SK-N-SH (cell line): ENCODE measurements at regions not wholly inside any gene's neighbourhood (a gene's known extent, or its start where the extent isn't known, plus 50 kb on each side); places are given as distances from the start of the nearest gene placed in this dataset.
A peak's percentile ranks its signal among the peaks of the same experiment; 100 is the strongest.

Source experiments
- CTCF ChIA-PET: fragments of 300-600, 350-600 bp; formaldehyde crosslinking; extraction: SDS; loops from one replicate; lab custom pipeline; 2021; lab: Yijun Ruan, JAX
- POLR2A ChIA-PET: fragments of 350-600 bp; sonication (Branson Sonifier 250); formaldehyde crosslinking; extraction: SDS; loops from one replicate; lab custom pipeline; 2020; ENCODE audit warnings: antibody characterized with exemption, inconsistent platforms; lab: Yijun Ruan, JAX
- DNase-seq: peaks from one replicate; pipeline ENCODE4 v3.0.0; 2012
- H2AFZ ChIP-seq: fragments of 200-600 bp; sonication (generic); 2 replicates; pipeline ENCODE4 v1.8.1; 2016; ENCODE audit warnings: antibody characterized with exemption, mild to moderate bottlenecking, low read depth
- H3F3A ChIP-seq: fragments of 200-600 bp; sonication (generic); replicated peaks from 2 replicates; pipeline ENCODE3; 2016; ENCODE audit warnings: antibody characterized with exemption, mild to moderate bottlenecking; ENCODE audit not compliant: insufficient read depth
- H3K27ac ChIP-seq, 2 experiments: fragments of 200-500 bp in 1 of 2; fragments of 200-600 bp in 1 of 2; sonication (Bioruptor generic) in 1 of 2; sonication (generic), shearing (Covaris generic) in 1 of 2; 2 replicates each; pipeline versions ENCODE4 v1.5.1 to v1.6.1; 2014 to 2016; ENCODE audit warnings: low read depth in 2 of 2, inconsistent platforms in 1 of 2, low read length in 1 of 2, mild to moderate bottlenecking in 1 of 2, mixed read lengths in 1 of 2
- H3K27me3 ChIP-seq: fragments of 200-600 bp; sonication (generic), shearing (Covaris generic); 2 replicates; pipeline ENCODE4 v1.6.1; 2016; ENCODE audit warnings: mixed run types; ENCODE audit not compliant: insufficient read depth
- H3K36me3 ChIP-seq, 2 experiments: fragments of 200-500 bp in 1 of 2; fragments of 200-600 bp in 1 of 2; sonication (Bioruptor generic) in 1 of 2; sonication (generic) in 1 of 2; replicated peaks in 1 of 2; 2 replicates each; pipeline versions ENCODE3 to v1.5.1; 2014 to 2016; ENCODE audit warnings: low read length in 1 of 2, mild to moderate bottlenecking in 1 of 2; ENCODE audit not compliant: insufficient read depth in 2 of 2, control insufficient read depth in 1 of 2
- H3K4me1 ChIP-seq, 2 experiments: fragments of 200-500 bp in 1 of 2; fragments of 200-600 bp in 1 of 2; sonication (Bioruptor generic) in 1 of 2; sonication (generic), shearing (Covaris generic) in 1 of 2; 2 replicates each; pipeline versions ENCODE4 v1.5.1 to v1.6.1; 2014 to 2016; ENCODE audit warnings: low read depth in 1 of 2, low read length in 1 of 2, mixed run types in 1 of 2; ENCODE audit not compliant: insufficient read depth in 2 of 2, control insufficient read depth in 1 of 2
- H3K4me2 ChIP-seq: fragments of 200-600 bp; sonication (generic), shearing (Covaris generic); 2 replicates; pipeline ENCODE4 v1.6.1; 2017; ENCODE audit warnings: mixed run types
- H3K4me3 ChIP-seq, 2 experiments: fragments of 200-500 bp in 1 of 2; fragments of 200-600 bp in 1 of 2; sonication (Bioruptor generic) in 1 of 2; sonication (generic), shearing (Covaris generic) in 1 of 2; 2 replicates each; pipeline versions ENCODE4 v1.5.1 to v1.8.1; 2014 to 2016; ENCODE audit warnings: low read depth in 2 of 2, inconsistent platforms in 1 of 2, low read length in 1 of 2, mild to moderate bottlenecking in 1 of 2, mixed read lengths in 1 of 2, moderate library complexity in 1 of 2
- H3K79me2 ChIP-seq: fragments of 200-600 bp; sonication (generic); 2 replicates; pipeline ENCODE4 v1.8.1; 2017; ENCODE audit warnings: mild to moderate bottlenecking; ENCODE audit not compliant: insufficient read depth
- H3K9ac ChIP-seq: fragments of 200-600 bp; sonication (generic); 2 replicates; pipeline ENCODE4 v1.6.1; 2017; ENCODE audit warnings: mixed run types
- H3K9me2 ChIP-seq: fragments of 200-600 bp; sonication (generic); 2 replicates; pipeline ENCODE4 v1.6.1; 2017; ENCODE audit warnings: mixed run types
- H3K9me3 ChIP-seq: fragments of 200-600 bp; sonication (generic); 2 replicates; pipeline ENCODE4 v1.6.1; 2017; ENCODE audit warnings: mixed run types, mild to moderate bottlenecking, moderate library complexity
- H4K20me1 ChIP-seq: fragments of 200-600 bp; sonication (generic); 2 replicates; pipeline ENCODE4 v1.6.1; 2017; ENCODE audit warnings: mild to moderate bottlenecking, mixed run types; ENCODE audit not compliant: insufficient read depth
- EP300 ChIP-seq, 2 experiments: IDR thresholded peaks; 2 replicates each; pipeline versions ENCODE4 v1.4.0 to v1.6.1; 2012; ENCODE audit warnings: borderline replicate concordance in 1 of 2, low read depth in 1 of 2, low read length in 1 of 2
- GABPA ChIP-seq: IDR thresholded peaks from 2 replicates; pipeline ENCODE4 v1.4.0; 2012; ENCODE audit warnings: low read depth, mild to moderate bottlenecking
- GATA2 ChIP-seq: sonication (generic); formaldehyde crosslinking; IDR thresholded peaks from 2 replicates; pipeline ENCODE4 v1.5.0; 2020; ENCODE audit warnings: mild to moderate bottlenecking, missing genetic modification reagents
- JUND ChIP-seq: IDR thresholded peaks from 2 replicates; pipeline ENCODE4 v1.4.0; 2012
- NFIC ChIP-seq: IDR thresholded peaks from 2 replicates; pipeline ENCODE4 v1.4.0; 2012; ENCODE audit warnings: borderline replicate concordance
- NRF1 ChIP-seq: IDR thresholded peaks from 2 replicates; pipeline ENCODE4 v1.6.1; 2012; ENCODE audit warnings: low read depth, mild to moderate bottlenecking, low read length
- POLR2AphosphoS5 ChIP-seq: IDR thresholded peaks from 2 replicates; pipeline ENCODE4 v1.6.1; 2012; ENCODE audit warnings: low read depth, low read length
- RAD21 ChIP-seq: IDR thresholded peaks from 2 replicates; pipeline ENCODE4 v1.6.1; 2012; ENCODE audit warnings: mild to moderate bottlenecking, low read length
- TEAD4 ChIP-seq: IDR thresholded peaks from 2 replicates; pipeline ENCODE4 v1.4.0; 2012; ENCODE audit warnings: mild to moderate bottlenecking, borderline replicate concordance; ENCODE audit not compliant: insufficient read depth
- WGBS: methylation state at CpG from one replicate; pipeline ENCODE4 v1.1.6; 2017; ENCODE audit warnings: low lambda C conversion rate; 5-methylcytosine and 5-hydroxymethylcytosine counted together
- TF ChIP-seq, protein P1 (sequence below): fragments of 150-350 bp; IDR thresholded peaks from 2 replicates; pipeline ENCODE4 v1.6.1; 2016; ENCODE audit warnings: mild to moderate bottlenecking, low read depth, low read length
- TF ChIP-seq, protein P2 (sequence below): fragments of 200-600 bp; sonication (generic); IDR thresholded peaks from 2 replicates; pipeline ENCODE4 v1.6.1; 2017; ENCODE audit warnings: antibody characterized with exemption, mild to moderate bottlenecking, moderate library complexity
- TF ChIP-seq, protein P3 (sequence below): IDR thresholded peaks from 2 replicates; pipeline ENCODE4 v1.4.0; 2012; ENCODE audit warnings: low read depth
- TF ChIP-seq, protein P4 (sequence below): IDR thresholded peaks from 2 replicates; pipeline ENCODE4 v1.4.0; 2012; ENCODE audit warnings: low read depth, borderline replicate concordance

DNA sequence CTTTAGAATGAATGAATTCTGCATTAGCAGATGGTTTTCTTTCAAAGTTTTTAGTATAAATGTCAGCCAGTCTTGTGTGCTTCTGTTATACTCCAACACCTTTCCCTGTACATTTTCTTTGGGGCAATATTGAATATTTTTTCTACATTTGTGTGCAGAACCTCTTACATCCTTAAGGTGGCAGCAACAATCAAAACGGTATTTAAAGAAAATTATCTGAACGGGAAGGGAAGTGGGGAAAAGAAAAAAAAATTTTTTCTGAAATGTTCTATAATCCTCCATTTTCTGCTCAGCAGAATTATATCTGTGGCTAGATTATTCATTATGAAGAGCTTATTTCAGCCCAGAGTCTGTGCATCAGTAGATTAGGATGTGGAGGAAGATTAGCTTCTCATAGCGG is 347.3 kb upstream of the RAG2 start:
- no peaks in the 10 kb centered on the region for H3F3A ChIP-seq
- H3K9me2 ChIP-seq = no peaks in the 10 kb centered on the region
- H3K9me3 ChIP-seq = no peaks in the 10 kb centered on the region
- H2AFZ ChIP-seq = no peak overlapping the region
- CTCF ChIA-PET = interaction anchor here (0.5 to 1.7 kb wide), 17 partner anchors 8 to 1846 kb away, joined by 3 to 8 read pairs (median 3); no protein-coding TSS in a partner anchor
- H3K27ac ChIP-seq = no peak overlapping the region
- H3K4me3 ChIP-seq = no peak overlapping the region; a peak in 1 of 4 replicates
- H3K36me3 ChIP-seq = no peaks in the 10 kb centered on the region
- TF ChIP-seq, protein P1, sequence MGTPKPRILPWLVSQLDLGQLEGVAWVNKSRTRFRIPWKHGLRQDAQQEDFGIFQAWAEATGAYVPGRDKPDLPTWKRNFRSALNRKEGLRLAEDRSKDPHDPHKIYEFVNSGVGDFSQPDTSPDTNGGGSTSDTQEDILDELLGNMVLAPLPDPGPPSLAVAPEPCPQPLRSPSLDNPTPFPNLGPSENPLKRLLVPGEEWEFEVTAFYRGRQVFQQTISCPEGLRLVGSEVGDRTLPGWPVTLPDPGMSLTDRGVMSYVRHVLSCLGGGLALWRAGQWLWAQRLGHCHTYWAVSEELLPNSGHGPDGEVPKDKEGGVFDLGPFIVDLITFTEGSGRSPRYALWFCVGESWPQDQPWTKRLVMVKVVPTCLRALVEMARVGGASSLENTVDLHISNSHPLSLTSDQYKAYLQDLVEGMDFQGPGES = no peak
- TF ChIP-seq GABPA (no peak), RAD21 (peak; percentile 66), NFIC (no peak), EP300 (IDR thresholded peaks at IDR 0.05; ENCODE audit: borderline replicate concordance in 1 of 2, low read depth in 1 of 2, low read length in 1 of 2) (no peak), TEAD4 (no peak)
- TF ChIP-seq, protein P2, sequence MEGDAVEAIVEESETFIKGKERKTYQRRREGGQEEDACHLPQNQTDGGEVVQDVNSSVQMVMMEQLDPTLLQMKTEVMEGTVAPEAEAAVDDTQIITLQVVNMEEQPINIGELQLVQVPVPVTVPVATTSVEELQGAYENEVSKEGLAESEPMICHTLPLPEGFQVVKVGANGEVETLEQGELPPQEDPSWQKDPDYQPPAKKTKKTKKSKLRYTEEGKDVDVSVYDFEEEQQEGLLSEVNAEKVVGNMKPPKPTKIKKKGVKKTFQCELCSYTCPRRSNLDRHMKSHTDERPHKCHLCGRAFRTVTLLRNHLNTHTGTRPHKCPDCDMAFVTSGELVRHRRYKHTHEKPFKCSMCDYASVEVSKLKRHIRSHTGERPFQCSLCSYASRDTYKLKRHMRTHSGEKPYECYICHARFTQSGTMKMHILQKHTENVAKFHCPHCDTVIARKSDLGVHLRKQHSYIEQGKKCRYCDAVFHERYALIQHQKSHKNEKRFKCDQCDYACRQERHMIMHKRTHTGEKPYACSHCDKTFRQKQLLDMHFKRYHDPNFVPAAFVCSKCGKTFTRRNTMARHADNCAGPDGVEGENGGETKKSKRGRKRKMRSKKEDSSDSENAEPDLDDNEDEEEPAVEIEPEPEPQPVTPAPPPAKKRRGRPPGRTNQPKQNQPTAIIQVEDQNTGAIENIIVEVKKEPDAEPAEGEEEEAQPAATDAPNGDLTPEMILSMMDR = peak; percentile 61
- POLR2A ChIA-PET = no interaction called here
- no peaks in the 10 kb centered on the region for H3K79me2 ChIP-seq
- H3K4me1 ChIP-seq = peaks cover 13 to 41% of the 10 kb centered on the region in 2 experiments; a peak in 3 of 4 replicates
- peak; percentile 19 for DNase-seq
- WGBS = 41% methylated on average over 3 of the region's 3 CpGs
- no peak overlapping the region for H3K4me2 ChIP-seq
- no peaks in the 10 kb centered on the region for H3K27me3 ChIP-seq
- no peaks in the 10 kb centered on the region for H4K20me1 ChIP-seq
- H3K9ac ChIP-seq = no peak overlapping the region

DNA sequence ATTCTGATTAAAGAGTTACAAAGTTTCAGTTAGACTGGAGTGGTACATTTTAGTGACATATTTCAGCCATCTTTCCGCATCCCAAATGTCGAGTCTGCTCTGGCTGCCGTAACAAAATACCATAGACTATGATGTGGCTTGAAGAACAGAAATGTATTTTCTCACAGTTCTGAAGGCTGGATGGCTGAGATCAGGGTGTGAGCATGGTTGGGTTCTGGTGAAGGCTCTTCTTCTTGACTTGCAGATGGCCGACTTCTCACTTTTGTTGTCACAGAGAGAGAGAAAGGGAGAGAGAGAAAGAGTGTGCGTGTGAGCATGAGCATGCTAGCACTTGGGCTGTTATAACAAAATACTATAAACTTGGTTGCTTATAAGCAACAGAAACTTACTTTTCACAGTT is 335.4 kb upstream of the RAG2 start:
- Histone ChIP-seq H2AFZ (no peak overlapping the region), H3K4me3 (no peak overlapping the region)
- CTCF ChIA-PET = no interaction called here

DNA sequence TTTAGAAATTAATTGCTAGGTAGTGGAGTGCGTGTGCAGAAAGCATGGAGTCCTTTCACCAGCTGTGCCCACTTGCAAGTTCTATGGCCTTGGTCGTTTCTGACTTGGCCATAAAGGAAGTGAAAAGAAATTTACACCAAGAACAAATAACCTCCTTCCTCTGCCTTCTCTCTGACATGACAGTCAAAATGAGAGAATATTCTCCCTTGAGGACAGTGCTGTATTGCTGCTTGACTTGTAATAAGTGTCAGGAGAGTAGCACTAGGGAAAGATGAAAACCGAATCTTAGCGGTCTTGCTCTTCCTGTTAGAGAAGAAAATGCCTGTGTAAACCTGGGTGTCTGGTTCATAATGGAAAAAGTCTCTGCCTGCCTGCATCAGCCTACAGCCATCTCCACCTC is 333.1 kb upstream of the RAG2 start:
- Histone ChIP-seq H4K20me1 (no peaks in the 10 kb centered on the region), H3K27ac (no peak overlapping the region), H3K27me3 (no peaks in the 10 kb centered on the region), H3F3A (no peaks in the 10 kb centered on the region), H3K9me3 (no peaks in the 10 kb centered on the region), H3K4me3 (no peak overlapping the region), H3K9me2 (no peaks in the 10 kb centered on the region), H3K4me1 (peaks cover 0 to 2% of the 10 kb centered on the region in 2 experiments; a peak in 2 of 4 replicates), H3K79me2 (no peaks in the 10 kb centered on the region), H3K36me3 (no peaks in the 10 kb centered on the region), H2AFZ (no peak overlapping the region), H3K9ac (no peak overlapping the region), H3K4me2 (no peak overlapping the region)
- 47% methylated on average over 4 of the region's 4 CpGs for WGBS
- ChIA-PET CTCF (no interaction called here), POLR2A (no interaction called here)
- no peak for DNase-seq
- TF ChIP-seq JUND (no peak), POLR2AphosphoS5 (no peak), EP300 (IDR thresholded peaks at IDR 0.05; ENCODE audit: borderline replicate concordance in 1 of 2, low read depth in 1 of 2, low read length in 1 of 2) (no peak), NRF1 (no peak)
- TF ChIP-seq, protein P3, sequence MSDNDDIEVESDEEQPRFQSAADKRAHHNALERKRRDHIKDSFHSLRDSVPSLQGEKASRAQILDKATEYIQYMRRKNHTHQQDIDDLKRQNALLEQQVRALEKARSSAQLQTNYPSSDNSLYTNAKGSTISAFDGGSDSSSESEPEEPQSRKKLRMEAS = no peak
- TF ChIP-seq, protein P4, sequence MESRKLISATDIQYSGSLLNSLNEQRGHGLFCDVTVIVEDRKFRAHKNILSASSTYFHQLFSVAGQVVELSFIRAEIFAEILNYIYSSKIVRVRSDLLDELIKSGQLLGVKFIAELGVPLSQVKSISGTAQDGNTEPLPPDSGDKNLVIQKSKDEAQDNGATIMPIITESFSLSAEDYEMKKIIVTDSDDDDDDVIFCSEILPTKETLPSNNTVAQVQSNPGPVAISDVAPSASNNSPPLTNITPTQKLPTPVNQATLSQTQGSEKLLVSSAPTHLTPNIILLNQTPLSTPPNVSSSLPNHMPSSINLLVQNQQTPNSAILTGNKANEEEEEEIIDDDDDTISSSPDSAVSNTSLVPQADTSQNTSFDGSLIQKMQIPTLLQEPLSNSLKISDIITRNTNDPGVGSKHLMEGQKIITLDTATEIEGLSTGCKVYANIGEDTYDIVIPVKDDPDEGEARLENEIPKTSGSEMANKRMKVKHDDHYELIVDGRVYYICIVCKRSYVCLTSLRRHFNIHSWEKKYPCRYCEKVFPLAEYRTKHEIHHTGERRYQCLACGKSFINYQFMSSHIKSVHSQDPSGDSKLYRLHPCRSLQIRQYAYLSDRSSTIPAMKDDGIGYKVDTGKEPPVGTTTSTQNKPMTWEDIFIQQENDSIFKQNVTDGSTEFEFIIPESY = no peak
- TF ChIP-seq, protein P1 = no peak

More for the DNA sequence above, 335.4 kb upstream of the RAG2 start:
- H3K4me2 ChIP-seq = no peak overlapping the region
- POLR2A ChIA-PET = no interaction called here
- H3K27me3 ChIP-seq = no peaks in the 10 kb centered on the region
- H3K27ac ChIP-seq = no peak overlapping the region
- TF ChIP-seq GATA2 (CRISPR knock-in tag) = no peak
- no peaks in the 10 kb centered on the region for H3K36me3 ChIP-seq
- no peaks in the 10 kb centered on the region for H3F3A ChIP-seq
- peaks cover 0 to 6% of the 10 kb centered on the region in 2 experiments; a peak in 2 of 4 replicates for H3K4me1 ChIP-seq
- H3K9me2 ChIP-seq = no peaks in the 10 kb centered on the region
- WGBS = 69% methylated on average over 5 of the region's 5 CpGs
- H3K79me2 ChIP-seq = no peaks in the 10 kb centered on the region
- no peaks in the 10 kb centered on the region for H3K9me3 ChIP-seq
- no peak overlapping the region for H3K9ac ChIP-seq
- no peak for DNase-seq
- H4K20me1 ChIP-seq = no peaks in the 10 kb centered on the region
